Chondrocyte (in vitro differentiated cells): ENCODE measurements at regions not wholly inside any gene's neighbourhood (a gene's known extent, or its start where the extent isn't known, plus 50 kb on each side); places are given as distances from the start of the nearest gene placed in this dataset.

Experiments
- DNase-seq: peaks from one replicate; pipeline ENCODE4 v3.0.0; 2021; ENCODE audit warnings: mixed read lengths, low spot score
- H3K27ac Mint-ChIP-seq: one replicate; pipeline ENCODE4 v1.8.0; 2021; ENCODE audit warnings: mild to moderate bottlenecking, moderate library complexity, mixed read lengths; ENCODE audit not compliant: unreplicated experiment
- H3K27me3 Mint-ChIP-seq: 2 replicates; pipeline ENCODE4 v1.8.0; 2021; ENCODE audit warnings: low read depth, mixed read lengths
- H3K36me3 Mint-ChIP-seq: 2 replicates; pipeline ENCODE4 v1.8.0; 2021; ENCODE audit warnings: low read depth, mixed read lengths
- H3K4me1 Mint-ChIP-seq: 2 replicates; pipeline ENCODE4 v1.8.0; 2021; ENCODE audit warnings: low read depth, mild to moderate bottlenecking, mixed read lengths
- H3K4me3 Mint-ChIP-seq: one replicate; pipeline ENCODE4 v1.8.0; 2021; ENCODE audit warnings: mild to moderate bottlenecking, moderate library complexity, mixed read lengths; ENCODE audit not compliant: unreplicated experiment
- H3K9me3 Mint-ChIP-seq: 2 replicates; pipeline ENCODE4 v1.8.0; 2021; ENCODE audit warnings: low read depth, mixed read lengths
- TF ChIP-seq, protein P1 (sequence below): fragments of 200-600 bp; sonication (generic); IDR thresholded peaks from 2 replicates; pipeline ENCODE4 v1.5.0; 2021; ENCODE audit warnings: antibody characterized with exemption, mild to moderate bottlenecking, moderate library complexity

- no peak for DNase-seq
- Mint-ChIP-seq H3K4me1 (peaks cover 6% of the 10 kb centered on the region), H3K9me3 (no peaks in the 10 kb centered on the region), H3K4me3 (no peak overlapping the region), H3K36me3 (no peaks in the 10 kb centered on the region), H3K27me3 (peaks cover 6% of the 10 kb centered on the region), H3K27ac (no peak overlapping the region)
- TF ChIP-seq, protein P1, sequence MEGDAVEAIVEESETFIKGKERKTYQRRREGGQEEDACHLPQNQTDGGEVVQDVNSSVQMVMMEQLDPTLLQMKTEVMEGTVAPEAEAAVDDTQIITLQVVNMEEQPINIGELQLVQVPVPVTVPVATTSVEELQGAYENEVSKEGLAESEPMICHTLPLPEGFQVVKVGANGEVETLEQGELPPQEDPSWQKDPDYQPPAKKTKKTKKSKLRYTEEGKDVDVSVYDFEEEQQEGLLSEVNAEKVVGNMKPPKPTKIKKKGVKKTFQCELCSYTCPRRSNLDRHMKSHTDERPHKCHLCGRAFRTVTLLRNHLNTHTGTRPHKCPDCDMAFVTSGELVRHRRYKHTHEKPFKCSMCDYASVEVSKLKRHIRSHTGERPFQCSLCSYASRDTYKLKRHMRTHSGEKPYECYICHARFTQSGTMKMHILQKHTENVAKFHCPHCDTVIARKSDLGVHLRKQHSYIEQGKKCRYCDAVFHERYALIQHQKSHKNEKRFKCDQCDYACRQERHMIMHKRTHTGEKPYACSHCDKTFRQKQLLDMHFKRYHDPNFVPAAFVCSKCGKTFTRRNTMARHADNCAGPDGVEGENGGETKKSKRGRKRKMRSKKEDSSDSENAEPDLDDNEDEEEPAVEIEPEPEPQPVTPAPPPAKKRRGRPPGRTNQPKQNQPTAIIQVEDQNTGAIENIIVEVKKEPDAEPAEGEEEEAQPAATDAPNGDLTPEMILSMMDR, result no peak
These were observed 212.7 kb downstream of the PTBP2 start for GRCh38 chr1:96934282-96934681.

- no peaks in the 10 kb centered on the region for H3K4me1 Mint-ChIP-seq
- no peak for DNase-seq
- no peak overlapping the region for H3K4me3 Mint-ChIP-seq
- H3K9me3 Mint-ChIP-seq, result no peaks in the 10 kb centered on the region
- peaks cover 4% of the 10 kb centered on the region for H3K27me3 Mint-ChIP-seq
- H3K36me3 Mint-ChIP-seq, result no peaks in the 10 kb centered on the region
- TF ChIP-seq, protein P1, result no peak
- no peak overlapping the region for H3K27ac Mint-ChIP-seq
These were observed 223.0 kb downstream of the PTBP2 start for GRCh38 chr1:96944432-96945092.

GRCh38 chr1:96945509-96946084 is 224.0 kb downstream of the PTBP2 start:
- DNase-seq, result no peak
- H3K4me3 Mint-ChIP-seq, result no peak overlapping the region
- H3K36me3 Mint-ChIP-seq, result no peaks in the 10 kb centered on the region
- no peaks in the 10 kb centered on the region for H3K4me1 Mint-ChIP-seq
- H3K27me3 Mint-ChIP-seq, result peaks cover 4% of the 10 kb centered on the region
- TF ChIP-seq, protein P1, result no peak
- peaks cover 3% of the 10 kb centered on the region for H3K9me3 Mint-ChIP-seq
- H3K27ac Mint-ChIP-seq, result no peak overlapping the region

GRCh38 chr1:96955307-96956012 is 233.9 kb downstream of the PTBP2 start:
- TF ChIP-seq, protein P1, result no peak
- no peaks in the 10 kb centered on the region for H3K36me3 Mint-ChIP-seq
- DNase-seq, result no peak

GRCh38 chr1:96962216-96962615 is 240.6 kb downstream of the PTBP2 start:
- H3K4me1 Mint-ChIP-seq, result peaks cover 31% of the 10 kb centered on the region
- no peak overlapping the region for H3K4me3 Mint-ChIP-seq
- no peaks in the 10 kb centered on the region for H3K9me3 Mint-ChIP-seq
- H3K36me3 Mint-ChIP-seq, result no peaks in the 10 kb centered on the region
- H3K27me3 Mint-ChIP-seq, result no peaks in the 10 kb centered on the region
- TF ChIP-seq, protein P1, result no peak
- DNase-seq, result no peak
- H3K27ac Mint-ChIP-seq, result peak overlapping the region; percentile 2

More at GRCh38 chr1:96955307-96956012, 233.9 kb downstream of the PTBP2 start:
- no peaks in the 10 kb centered on the region for H3K9me3 Mint-ChIP-seq
- no peak overlapping the region for H3K4me3 Mint-ChIP-seq
- H3K4me1 Mint-ChIP-seq, result no peaks in the 10 kb centered on the region
- no peak overlapping the region for H3K27ac Mint-ChIP-seq
- no peaks in the 10 kb centered on the region for H3K27me3 Mint-ChIP-seq
